Stimulated activated CD4-positive, alpha-beta T cell treated with anti-CD3 and anti-CD28 coated beads, Interleukin-4, amount 100 ng/mL, for 4 hours (primary cell): ENCODE measurements at regions not wholly inside any gene's neighbourhood (a gene's known extent, or its start where the extent isn't known, plus 50 kb on each side); places are given as distances from the start of the nearest gene placed in this dataset.
"Not testable (repeated sequence)": the region's sequence is repeated elsewhere in the genome, so short reads cannot be mapped to it uniquely, and the experiment has no call there.

Experiments
- DNase-seq, 2 experiments: peaks; one replicate each; pipeline ENCODE4 v3.0.0-alpha.2; 2020

- no peak for DNase-seq
Observed at GRCh38 chr6:11380969-11381744, 148.7 kb upstream of the NEDD9 start.

GRCh38 chr6:11380549-11380948 is 148.1 kb upstream of the NEDD9 start:
- DNase-seq, result no peak

- no peak for DNase-seq
Observed at GRCh38 chr6:11379805-11380204, 147.3 kb upstream of the NEDD9 start.

GRCh38 chr6:11378639-11379038 is 146.2 kb upstream of the NEDD9 start:
- no peak for DNase-seq

GRCh38 chr6:11374036-11375010 is 141.9 kb upstream of the NEDD9 start:
- DNase-seq, result peak in 1 of 2 experiments; percentile 48

GRCh38 chr6:11373208-11373607 is 140.7 kb upstream of the NEDD9 start:
- DNase-seq, result no peak

- not testable (repeated sequence) for DNase-seq
Observed at GRCh38 chr6:11372186-11372790, 139.8 kb upstream of the NEDD9 start.

GRCh38 chr6:11370191-11371018 is 137.9 kb upstream of the NEDD9 start:
- DNase-seq, result no peak

GRCh38 chr6:11368760-11369159 is 136.3 kb upstream of the NEDD9 start:
- DNase-seq, result peak in 1 of 2 experiments; percentile 39

GRCh38 chr6:11368264-11368663 is 135.8 kb upstream of the NEDD9 start:
- no peak for DNase-seq

- DNase-seq, result no peak
Observed at GRCh38 chr6:11367638-11368199, 135.3 kb upstream of the NEDD9 start.

- no peak for DNase-seq
Observed at GRCh38 chr6:11366934-11367637, 134.6 kb upstream of the NEDD9 start.

- peak; percentile 31 to 68 for DNase-seq
Observed at GRCh38 chr6:11366183-11366933, 133.9 kb upstream of the NEDD9 start.

- no peak for DNase-seq
Observed at GRCh38 chr6:11364971-11365397, 132.5 kb upstream of the NEDD9 start.

GRCh38 chr6:11363881-11364576 is 131.6 kb upstream of the NEDD9 start:
- DNase-seq, result peak; percentile 48 to 83

GRCh38 chr6:11362564-11362963 is 130.1 kb upstream of the NEDD9 start:
- DNase-seq, result no peak

- no peak for DNase-seq
Observed at GRCh38 chr6:11358904-11359830, 126.7 kb upstream of the NEDD9 start.

- no peak for DNase-seq
Observed at GRCh38 chr6:11357285-11357684, 124.8 kb upstream of the NEDD9 start.
